ENCODE measurements at regions not wholly inside any gene's neighbourhood (a gene's known extent, or its start where the extent isn't known, plus 50 kb on each side); places are given as distances from the start of the nearest gene placed in this dataset.

DNA sequence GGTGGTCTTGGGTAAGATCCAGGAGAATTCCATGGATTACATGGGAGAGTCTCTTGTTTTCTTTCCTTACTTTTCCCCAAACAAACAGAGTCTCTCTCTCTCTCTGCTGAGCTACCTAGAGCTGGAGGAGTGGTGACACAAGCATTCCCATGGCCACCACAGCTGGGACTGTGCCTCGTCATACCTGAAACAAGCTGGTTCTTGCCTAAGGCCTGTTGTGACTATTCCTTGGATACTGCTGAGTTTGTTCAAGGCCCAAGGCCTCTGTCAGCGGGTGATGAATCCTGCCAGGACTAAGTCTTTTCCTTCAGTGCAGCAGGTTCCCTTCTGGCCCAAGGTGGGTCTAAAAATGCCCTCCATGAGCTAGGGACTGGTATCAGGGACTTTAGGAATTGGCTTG lies 378.1 kb upstream of the ZNF385D start:
- H3K9me3 ChIP-seq (ENCODE audit: insufficient read depth, low read length), result no peaks in the 10 kb centered on the region
- no peaks in the 10 kb centered on the region for H4K20me1 ChIP-seq (ENCODE audit: low read depth, low read length)
- H3F3A ChIP-seq (ENCODE audit: insufficient read depth), result no peaks in the 10 kb centered on the region
- no peaks in the 10 kb centered on the region for H3K27me3 ChIP-seq (ENCODE audit: low read length)
- TF ChIP-seq EZH2phosphoT487 (conservative IDR thresholded peaks at IDR 0.05; ENCODE audit: low read length), result no peak
- TF ChIP-seq CTCF (IDR thresholded peaks at IDR 0.05; ENCODE audit: insufficient read depth, low read length, poor library complexity, severe bottlenecking), result no peak
- no peak overlapping the region for H3K4me2 ChIP-seq (ENCODE audit: low read depth, low read length, poor library complexity, severe bottlenecking)
- H3K27ac ChIP-seq (ENCODE audit: low read depth, low read length), result no peak overlapping the region
- no peaks in the 10 kb centered on the region for H3K79me2 ChIP-seq (ENCODE audit: insufficient read depth, low read length)
- no peaks in the 10 kb centered on the region for H3K36me3 ChIP-seq (ENCODE audit: low read length)
- H2AFZ ChIP-seq (ENCODE audit: low read depth, low read length, severe bottlenecking), result no peak overlapping the region
- no peaks in the 10 kb centered on the region for H3K9me2 ChIP-seq (replicated peaks; ENCODE audit: insufficient read depth, low read length)
- H3K9ac ChIP-seq (ENCODE audit: low read length), result no peak overlapping the region
- no peak overlapping the region for H3K4me3 ChIP-seq (ENCODE audit: insufficient read depth, low read length, poor library complexity, severe bottlenecking)

DNA sequence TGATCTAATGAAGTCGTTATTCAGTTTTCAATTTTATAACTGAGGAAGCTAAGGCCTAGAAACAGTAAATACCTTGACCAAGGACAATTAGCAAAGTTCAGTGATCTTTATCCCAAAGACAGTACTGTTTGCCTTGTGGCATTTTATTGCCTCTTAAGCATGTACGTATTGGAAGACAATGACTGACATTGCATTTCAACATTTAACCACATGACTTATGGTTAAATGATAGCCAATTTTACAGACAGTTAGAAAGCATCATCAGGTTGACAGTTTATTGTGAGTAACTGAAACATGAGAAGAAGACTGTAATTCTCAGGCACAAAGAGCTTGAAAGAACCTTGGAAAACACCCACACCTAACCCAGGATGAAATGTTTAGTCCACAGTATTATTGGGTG lies 390.8 kb upstream of the ZNF385D start:
- Histone ChIP-seq H2AFZ (ENCODE audit: low read depth, low read length, severe bottlenecking) (no peak overlapping the region), H3K9me2 (replicated peaks; ENCODE audit: insufficient read depth, low read length) (no peaks in the 10 kb centered on the region), H3K4me3 (ENCODE audit: insufficient read depth, low read length, poor library complexity, severe bottlenecking) (no peak overlapping the region), H3F3A (ENCODE audit: insufficient read depth) (no peaks in the 10 kb centered on the region), H3K36me3 (ENCODE audit: low read length) (no peaks in the 10 kb centered on the region), H3K9ac (ENCODE audit: low read length) (no peak overlapping the region), H3K27ac (ENCODE audit: low read depth, low read length) (no peak overlapping the region), H3K4me2 (ENCODE audit: low read depth, low read length, poor library complexity, severe bottlenecking) (no peak overlapping the region), H3K9me3 (ENCODE audit: insufficient read depth, low read length) (no peaks in the 10 kb centered on the region), H4K20me1 (ENCODE audit: low read depth, low read length) (no peaks in the 10 kb centered on the region), H3K79me2 (ENCODE audit: insufficient read depth, low read length) (no peaks in the 10 kb centered on the region), H3K27me3 (ENCODE audit: low read length) (no peaks in the 10 kb centered on the region)
- TF ChIP-seq CTCF (IDR thresholded peaks at IDR 0.05; ENCODE audit: insufficient read depth, low read length, poor library complexity, severe bottlenecking) (no peak), EZH2phosphoT487 (conservative IDR thresholded peaks at IDR 0.05; ENCODE audit: low read length) (no peak)

DNA sequence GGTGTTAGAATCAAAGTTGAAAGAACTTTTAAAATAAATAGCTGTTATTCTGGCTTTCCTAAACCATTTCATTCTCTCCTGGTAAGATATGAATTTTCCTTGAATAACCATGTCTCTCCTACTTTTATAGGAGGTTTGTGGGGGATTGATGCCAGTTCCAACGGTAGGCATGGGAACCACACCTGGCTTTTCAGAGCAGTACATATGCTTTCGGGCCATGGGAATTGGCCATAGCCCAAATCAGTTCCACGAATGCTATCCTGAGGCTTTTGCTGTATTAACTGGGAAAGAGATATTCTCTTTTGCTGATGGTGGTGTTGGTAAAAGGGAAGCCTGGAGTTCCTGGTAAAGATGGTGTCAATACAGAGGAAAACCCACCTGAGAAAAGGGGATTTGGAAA lies 396.2 kb upstream of the ZNF385D start:
- TF ChIP-seq CTCF (IDR thresholded peaks at IDR 0.05; ENCODE audit: insufficient read depth, low read length, poor library complexity, severe bottlenecking) (no peak), EZH2phosphoT487 (conservative IDR thresholded peaks at IDR 0.05; ENCODE audit: low read length) (no peak)
- no peaks in the 10 kb centered on the region for H3K27me3 ChIP-seq (ENCODE audit: low read length)
- no peak overlapping the region for H3K9ac ChIP-seq (ENCODE audit: low read length)
- no peaks in the 10 kb centered on the region for H3F3A ChIP-seq (ENCODE audit: insufficient read depth)
- H3K79me2 ChIP-seq (ENCODE audit: insufficient read depth, low read length), result no peaks in the 10 kb centered on the region
- H3K4me3 ChIP-seq (ENCODE audit: insufficient read depth, low read length, poor library complexity, severe bottlenecking), result no peak overlapping the region
- no peaks in the 10 kb centered on the region for H3K9me2 ChIP-seq (replicated peaks; ENCODE audit: insufficient read depth, low read length)
- no peak overlapping the region for H3K4me2 ChIP-seq (ENCODE audit: low read depth, low read length, poor library complexity, severe bottlenecking)
- no peak overlapping the region for H3K27ac ChIP-seq (ENCODE audit: low read depth, low read length)
- no peaks in the 10 kb centered on the region for H4K20me1 ChIP-seq (ENCODE audit: low read depth, low read length)
- H3K36me3 ChIP-seq (ENCODE audit: low read length), result no peaks in the 10 kb centered on the region
- H3K9me3 ChIP-seq (ENCODE audit: insufficient read depth, low read length), result no peaks in the 10 kb centered on the region
- H2AFZ ChIP-seq (ENCODE audit: low read depth, low read length, severe bottlenecking), result no peak overlapping the region

GRCh38 chr3:22156868-22157267 lies 405.9 kb upstream of the ZNF385D start:
- H3F3A ChIP-seq (ENCODE audit: insufficient read depth), result no peaks in the 10 kb centered on the region
- H3K27ac ChIP-seq (ENCODE audit: low read depth, low read length), result no peak overlapping the region
- TF ChIP-seq CTCF (IDR thresholded peaks at IDR 0.05; ENCODE audit: insufficient read depth, low read length, poor library complexity, severe bottlenecking) (no peak), EZH2phosphoT487 (conservative IDR thresholded peaks at IDR 0.05; ENCODE audit: low read length) (no peak)
- no peak overlapping the region for H3K4me2 ChIP-seq (ENCODE audit: low read depth, low read length, poor library complexity, severe bottlenecking)
- H3K9ac ChIP-seq (ENCODE audit: low read length), result no peak overlapping the region
- no peaks in the 10 kb centered on the region for H4K20me1 ChIP-seq (ENCODE audit: low read depth, low read length)
- H3K4me3 ChIP-seq (ENCODE audit: insufficient read depth, low read length, poor library complexity, severe bottlenecking), result no peak overlapping the region
- no peaks in the 10 kb centered on the region for H3K79me2 ChIP-seq (ENCODE audit: insufficient read depth, low read length)
- no peaks in the 10 kb centered on the region for H3K9me3 ChIP-seq (ENCODE audit: insufficient read depth, low read length)
- no peaks in the 10 kb centered on the region for H3K36me3 ChIP-seq (ENCODE audit: low read length)
- H3K9me2 ChIP-seq (replicated peaks; ENCODE audit: insufficient read depth, low read length), result no peaks in the 10 kb centered on the region
- H2AFZ ChIP-seq (ENCODE audit: low read depth, low read length, severe bottlenecking), result no peak overlapping the region
- no peaks in the 10 kb centered on the region for H3K27me3 ChIP-seq (ENCODE audit: low read length)
